HG03280 (cell line): ENCODE measurements at regions not wholly inside any gene's neighbourhood (a gene's known extent, or its start where the extent isn't known, plus 50 kb on each side); places are given as distances from the start of the nearest gene placed in this dataset.
"Not testable (repeated sequence)": the region's sequence is repeated elsewhere in the genome, so short reads cannot be mapped to it uniquely, and the experiment has no call there.

ENCODE experiments used
- ATAC-seq: cut with Tn5 transposase; IDR thresholded peaks from one replicate; pipeline ENCODE4 v1.9.1; 2021; ENCODE audit warnings: mild to moderate bottlenecking, moderate library complexity; ENCODE audit not compliant: unreplicated experiment

- no peak for ATAC-seq
These were observed 129.8 kb upstream of the CHODL start for GRCh38 chr21:18114810-18115209.

DNA sequence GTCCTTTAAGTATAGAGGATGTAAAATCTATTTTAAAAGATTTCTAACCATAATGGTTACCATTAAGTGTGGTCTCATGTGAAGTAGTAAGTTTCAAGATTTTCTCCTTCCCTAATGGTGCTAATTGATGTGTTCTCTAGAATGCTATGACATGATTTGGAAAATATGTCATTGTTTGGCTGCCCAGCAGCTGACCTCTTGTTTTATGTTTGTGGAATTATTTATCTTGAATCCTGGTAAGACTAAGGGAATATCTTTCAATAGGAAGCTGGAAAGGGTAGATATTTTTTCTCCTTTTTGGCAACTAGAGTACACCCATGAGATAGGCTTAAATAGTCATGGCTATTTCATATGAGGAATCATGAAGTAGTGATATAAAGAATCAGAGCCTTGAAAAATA lies 139.8 kb upstream of the CHODL start:
- ATAC-seq: no peak

DNA sequence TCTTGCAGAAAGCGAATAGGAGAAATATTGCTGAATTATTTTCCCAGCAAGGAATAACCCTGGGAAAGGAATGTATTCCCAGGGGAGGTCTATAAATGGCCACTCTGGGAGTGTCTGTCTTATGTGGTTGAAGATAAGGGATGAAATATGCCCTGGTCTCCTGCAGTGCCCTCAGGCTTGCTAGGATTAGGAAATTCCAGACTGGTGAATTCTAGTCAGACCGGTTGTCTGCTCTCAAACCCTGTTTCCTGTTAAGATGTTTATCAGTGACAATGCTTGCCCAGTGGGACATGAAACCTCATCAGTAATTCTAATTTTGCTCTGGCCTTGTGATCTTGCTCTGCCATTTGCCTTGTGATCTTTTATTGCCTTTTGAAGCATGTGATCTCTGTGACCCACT lies 148.2 kb upstream of the CHODL start:
- not testable (repeated sequence) for ATAC-seq

DNA sequence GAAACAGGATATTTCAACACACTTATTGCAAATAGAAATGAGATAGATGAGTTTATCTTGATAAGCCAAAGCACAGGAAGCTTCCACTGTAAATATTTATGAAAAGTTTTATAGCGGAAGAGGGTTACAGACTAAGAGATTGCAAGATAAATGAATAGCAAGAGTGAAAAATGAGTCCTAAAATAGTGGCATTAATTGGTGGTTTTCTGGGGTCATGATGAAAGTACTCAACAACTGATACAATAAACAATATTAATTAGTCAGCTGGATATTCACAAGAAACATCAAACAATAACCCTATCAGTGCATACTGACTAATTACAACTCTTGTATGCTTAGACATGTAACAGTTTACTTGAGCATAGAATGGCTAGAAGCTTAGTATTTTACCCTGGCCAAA lies 154.8 kb upstream of the CHODL start:
- ATAC-seq: no peak

DNA sequence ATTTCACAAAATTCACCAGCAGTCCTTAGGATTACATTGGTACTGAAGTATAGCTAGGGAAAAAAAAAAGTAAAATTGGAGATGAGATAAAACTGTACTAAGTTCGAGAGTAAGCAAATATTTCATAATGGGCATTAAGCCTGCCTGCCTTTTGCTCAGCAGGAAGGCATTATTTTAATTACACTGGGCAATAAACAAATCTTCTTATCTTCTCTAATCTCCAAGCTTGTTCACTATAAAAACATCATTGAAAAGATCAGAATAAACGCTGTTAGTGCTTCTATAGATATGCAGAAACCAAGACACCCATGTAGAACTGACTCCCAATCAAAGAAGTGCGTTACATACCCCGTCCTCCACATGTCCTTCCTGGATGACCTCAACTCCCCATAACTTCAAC lies 174.2 kb upstream of the CHODL start:
- ATAC-seq: no peak

- ATAC-seq: no peak
These were observed 174.8 kb upstream of the CHODL start for GRCh38 chr21:18069875-18070274.

- ATAC-seq: no peak
These were observed 184.2 kb upstream of the CHODL start for GRCh38 chr21:18060402-18060801.

GRCh38 chr21:18058731-18059398 lies 185.8 kb upstream of the CHODL start:
- ATAC-seq: no peak

GRCh38 chr21:18053151-18053550 lies 191.5 kb upstream of the CHODL start:
- ATAC-seq: no peak

- ATAC-seq: no peak
These were observed 195.2 kb upstream of the CHODL start for GRCh38 chr21:18049461-18049860.

DNA sequence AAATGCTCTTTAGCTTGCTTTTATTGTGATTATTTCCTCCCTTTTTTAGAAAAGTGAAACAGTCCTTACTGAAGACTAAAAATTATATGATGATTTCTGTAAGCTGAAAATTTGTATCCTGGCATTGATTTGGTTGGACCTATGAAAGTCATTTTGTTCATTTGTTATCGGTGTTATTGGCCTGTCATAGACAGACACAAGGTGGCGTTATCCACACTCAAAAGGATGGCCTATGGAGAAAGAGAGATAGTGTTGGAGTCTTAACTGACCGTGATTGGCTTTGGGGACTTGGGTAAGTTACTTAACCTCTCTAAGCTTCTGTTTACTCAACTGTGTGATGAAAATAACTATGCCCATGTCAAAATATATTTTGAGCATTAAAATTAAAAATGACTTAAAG lies 203.6 kb upstream of the CHODL start:
- ATAC-seq: no peak

- ATAC-seq: no peak
These were observed 211.1 kb upstream of the C21orf91 start for GRCh38 chr21:18030248-18030647.

- ATAC-seq: no peak
These were observed 207.2 kb upstream of the C21orf91 start for GRCh38 chr21:18026359-18026758.

GRCh38 chr21:18023711-18024110 lies 204.6 kb upstream of the C21orf91 start:
- ATAC-seq: no peak

DNA sequence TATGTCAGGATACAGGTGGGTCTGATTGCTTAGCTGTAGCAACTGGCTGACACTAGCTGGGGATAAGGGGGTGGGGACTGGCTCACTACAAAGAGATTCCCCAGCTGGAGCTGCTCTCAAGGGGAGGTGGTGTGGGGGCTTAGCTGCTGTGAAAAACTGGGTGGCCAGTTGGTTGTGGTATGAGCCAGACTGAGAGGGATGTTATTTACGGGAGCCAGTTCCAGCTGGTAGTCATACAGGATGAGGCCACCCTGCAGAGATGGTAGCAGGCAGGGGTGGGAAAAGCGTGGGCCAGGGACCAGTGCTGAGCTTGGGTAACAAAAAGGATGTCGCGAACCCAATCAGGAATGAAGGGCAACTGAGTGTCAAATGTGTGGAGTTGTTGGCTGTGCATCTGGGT lies 204.0 kb upstream of the C21orf91 start:
- no peak for ATAC-seq

- ATAC-seq: no peak
These were observed 188.0 kb upstream of the C21orf91 start for GRCh38 chr21:18007121-18007520.

DNA sequence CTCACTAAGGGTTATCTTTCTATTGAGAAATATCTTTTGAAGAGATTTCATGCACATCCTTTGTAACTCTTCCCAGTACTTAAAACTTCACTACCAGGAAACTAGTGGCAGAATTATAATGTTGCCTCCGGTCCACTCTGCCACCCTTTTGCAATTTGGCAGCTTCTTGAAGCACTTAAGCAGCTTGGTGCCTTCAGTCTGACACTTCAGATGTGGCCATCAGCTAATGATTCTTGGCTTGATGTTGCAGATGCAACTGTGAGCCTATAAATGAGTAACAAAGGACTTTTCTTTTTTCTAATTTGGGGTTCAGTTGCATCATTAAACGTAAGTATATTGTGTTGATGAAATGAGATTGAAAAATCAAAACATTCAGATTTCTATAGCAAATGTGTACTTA lies 187.5 kb upstream of the C21orf91 start:
- no peak for ATAC-seq

DNA sequence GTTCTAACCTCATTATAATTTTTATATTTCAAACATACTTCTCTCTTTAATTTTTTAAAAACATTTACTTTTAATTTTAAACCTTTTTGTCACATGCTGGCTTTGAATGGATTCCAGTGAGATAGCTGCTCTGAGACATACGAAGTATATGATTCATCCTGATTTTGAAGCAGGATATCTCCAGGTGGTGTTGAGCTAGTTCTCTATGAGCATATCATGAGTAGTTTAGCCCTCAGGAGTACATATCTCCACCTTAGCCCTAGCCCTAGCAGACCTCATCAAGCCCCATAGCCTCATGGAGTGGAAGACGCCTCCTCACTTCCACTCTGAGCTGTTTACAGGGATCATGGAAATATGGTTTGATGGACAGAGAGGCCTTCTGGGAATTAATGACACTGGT lies 183.2 kb upstream of the C21orf91 start:
- no peak for ATAC-seq

DNA sequence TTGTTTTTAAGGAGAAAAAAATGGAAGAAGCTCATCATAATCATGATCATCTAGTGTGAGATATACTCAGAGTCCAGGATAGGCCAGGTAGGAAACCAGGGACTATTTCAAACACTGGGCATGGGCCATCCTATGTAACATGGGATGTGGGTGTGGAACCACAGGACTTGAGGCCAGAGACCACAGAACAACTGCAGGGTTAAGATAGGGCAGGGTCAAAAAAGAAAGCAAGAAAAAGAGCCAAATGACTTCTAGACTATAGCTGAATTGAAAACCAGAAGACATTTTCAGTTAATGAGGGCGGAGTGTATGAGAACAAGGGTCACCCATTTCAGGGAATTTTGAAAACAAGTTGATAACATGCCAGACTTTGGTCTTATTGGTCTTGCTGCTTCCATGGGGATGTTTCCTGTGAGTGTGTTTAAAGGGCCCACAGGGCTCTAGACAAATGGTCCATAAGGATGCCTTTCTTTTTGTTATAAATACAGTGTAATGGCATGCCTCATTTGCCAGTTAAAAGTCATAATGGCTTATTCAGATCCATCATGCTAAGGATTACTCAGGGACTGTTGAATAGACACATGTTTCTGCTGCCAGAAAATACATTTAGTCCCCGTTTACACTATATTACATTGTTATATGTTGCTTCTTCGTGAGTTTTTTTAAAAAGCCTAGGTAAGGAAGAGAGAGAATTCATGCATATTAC lies 182.0 kb upstream of the C21orf91 start:
- ATAC-seq: no peak

DNA sequence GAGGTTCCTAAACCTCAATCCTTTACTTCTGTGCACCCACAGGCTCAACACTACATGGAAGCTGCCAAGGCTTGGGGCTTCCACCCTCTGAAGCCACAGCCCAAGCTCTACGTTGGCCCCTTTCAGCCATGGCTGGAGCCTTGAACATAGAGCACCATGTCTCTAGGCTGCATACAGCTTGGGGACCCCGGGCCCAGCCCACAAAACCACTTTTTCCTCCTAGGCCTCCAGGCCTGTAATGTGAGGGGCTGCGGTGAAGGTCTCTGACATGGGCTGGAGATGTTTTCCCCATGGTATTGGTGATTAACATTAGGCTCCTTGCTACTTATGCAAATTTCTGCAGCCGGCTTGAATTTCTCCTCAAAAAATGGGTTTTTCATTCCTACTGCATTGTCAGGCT lies 179.4 kb upstream of the C21orf91 start:
- ATAC-seq: not testable (repeated sequence)

DNA sequence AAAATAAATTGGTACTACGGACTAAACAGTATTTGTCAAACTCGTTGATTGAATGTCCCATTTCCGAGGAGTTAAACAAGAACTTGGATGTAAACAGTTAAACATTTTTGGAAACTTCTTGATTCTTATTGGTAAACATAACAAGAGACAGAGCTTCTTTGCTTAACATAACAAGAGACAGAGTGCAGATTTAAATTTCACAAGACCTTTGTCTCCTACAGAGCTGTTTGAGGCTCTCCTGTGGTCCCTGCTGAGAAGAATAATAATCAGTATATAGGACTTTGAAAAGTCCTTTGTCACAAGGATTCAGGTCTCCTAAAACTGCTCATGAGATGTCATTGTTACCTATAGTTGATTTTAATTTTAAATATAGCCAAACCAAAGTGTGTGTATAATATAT lies 170.6 kb upstream of the C21orf91 start:
- ATAC-seq: no peak

- no peak for ATAC-seq
These were observed 168.9 kb upstream of the C21orf91 start for GRCh38 chr21:17988102-17988437.
